GM23338 (cell line): ENCODE measurements at regions not wholly inside any gene's neighbourhood (a gene's known extent, or its start where the extent isn't known, plus 50 kb on each side); places are given as distances from the start of the nearest gene placed in this dataset.

ENCODE experiments used
- CREB1 ChIP-seq: fragments of 250-450 bp; sonication (Bioruptor Pico); IDR thresholded peaks from 2 replicates; pipeline ENCODE4 v1.5.0; 2020; ENCODE audit warnings: low read depth, mild to moderate bottlenecking, moderate library complexity
- ETS1 ChIP-seq: IDR thresholded peaks from 2 replicates; pipeline ENCODE4 v1.6.1; 2016; ENCODE audit warnings: antibody characterized with exemption
- EZH2 ChIP-seq: fragments of 200-600 bp; sonication (generic); IDR thresholded peaks from one replicate; pipeline ENCODE4 v1.8.0; 2017; ENCODE audit warnings: antibody characterized with exemption, mild to moderate bottlenecking, low read depth; ENCODE audit not compliant: unreplicated experiment
- EZH2phosphoT487 ChIP-seq: fragments of 200-600 bp; sonication (generic); IDR thresholded peaks from one replicate; pipeline ENCODE4 v1.8.1; 2018; ENCODE audit warnings: antibody characterized with exemption; ENCODE audit not compliant: unreplicated experiment
- JUNB ChIP-seq: IDR thresholded peaks from one replicate; pipeline ENCODE4 v1.6.1; 2016; ENCODE audit warnings: antibody characterized with exemption; ENCODE audit not compliant: unreplicated experiment
- NANOG ChIP-seq: IDR thresholded peaks from 2 replicates; pipeline ENCODE4 v1.6.1; 2016; ENCODE audit warnings: antibody characterized with exemption, borderline replicate concordance
- POLR2AphosphoS5 ChIP-seq: IDR thresholded peaks from 2 replicates; pipeline ENCODE4 v1.6.1; 2016; ENCODE audit warnings: antibody characterized with exemption, low read depth
- REST ChIP-seq: IDR thresholded peaks from one replicate; pipeline ENCODE4 v1.6.1; 2018; ENCODE audit warnings: antibody characterized with exemption; ENCODE audit not compliant: unreplicated experiment
- STAT1 ChIP-seq: IDR thresholded peaks from one replicate; pipeline ENCODE4 v1.6.1; 2016; ENCODE audit warnings: antibody characterized with exemption; ENCODE audit not compliant: unreplicated experiment
- ZNF114 ChIP-seq: fragments of 250-450 bp; sonication (Bioruptor Pico); IDR thresholded peaks from 2 replicates; pipeline ENCODE4 v1.5.0; 2020; ENCODE audit warnings: mild to moderate bottlenecking, moderate library complexity
- ZNF331 ChIP-seq: fragments of 250-450 bp; sonication (Bioruptor Pico); IDR thresholded peaks from 2 replicates; pipeline ENCODE4 v1.5.0; 2020; ENCODE audit warnings: low read depth, mild to moderate bottlenecking, moderate library complexity
- ZNF462 ChIP-seq: fragments of 250-450 bp; sonication (Bioruptor Pico); IDR thresholded peaks from 2 replicates; pipeline ENCODE4 v1.5.0; 2020; ENCODE audit warnings: mild to moderate bottlenecking, moderate library complexity
- TF ChIP-seq, protein P1 (sequence below), 2 experiments: fragments of 200-600 bp in 1 of 2; sonication (generic) in 1 of 2; conservative IDR thresholded peaks; 2 replicates each; pipeline versions ENCODE4 v1.5.1 to v1.6.1; 2016 to 2017; ENCODE audit warnings: antibody characterized with exemption in 2 of 2, low read depth in 2 of 2, mild to moderate bottlenecking in 2 of 2, moderate library complexity in 1 of 2

GRCh38 chr3:113353678-113354077 lies 87.6 kb downstream of the CFAP44 start:
- TF ChIP-seq, protein P1, sequence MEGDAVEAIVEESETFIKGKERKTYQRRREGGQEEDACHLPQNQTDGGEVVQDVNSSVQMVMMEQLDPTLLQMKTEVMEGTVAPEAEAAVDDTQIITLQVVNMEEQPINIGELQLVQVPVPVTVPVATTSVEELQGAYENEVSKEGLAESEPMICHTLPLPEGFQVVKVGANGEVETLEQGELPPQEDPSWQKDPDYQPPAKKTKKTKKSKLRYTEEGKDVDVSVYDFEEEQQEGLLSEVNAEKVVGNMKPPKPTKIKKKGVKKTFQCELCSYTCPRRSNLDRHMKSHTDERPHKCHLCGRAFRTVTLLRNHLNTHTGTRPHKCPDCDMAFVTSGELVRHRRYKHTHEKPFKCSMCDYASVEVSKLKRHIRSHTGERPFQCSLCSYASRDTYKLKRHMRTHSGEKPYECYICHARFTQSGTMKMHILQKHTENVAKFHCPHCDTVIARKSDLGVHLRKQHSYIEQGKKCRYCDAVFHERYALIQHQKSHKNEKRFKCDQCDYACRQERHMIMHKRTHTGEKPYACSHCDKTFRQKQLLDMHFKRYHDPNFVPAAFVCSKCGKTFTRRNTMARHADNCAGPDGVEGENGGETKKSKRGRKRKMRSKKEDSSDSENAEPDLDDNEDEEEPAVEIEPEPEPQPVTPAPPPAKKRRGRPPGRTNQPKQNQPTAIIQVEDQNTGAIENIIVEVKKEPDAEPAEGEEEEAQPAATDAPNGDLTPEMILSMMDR (conservative IDR thresholded peaks at IDR 0.05; ENCODE audit: low read depth in 2 of 2), result no peak
- TF ChIP-seq EZH2 (no peak), REST (no peak), EZH2phosphoT487 (no peak), ZNF114 (no peak), STAT1 (no peak), CREB1 (CRISPR knock-in tag) (no peak), JUNB (no peak), POLR2AphosphoS5 (no peak), ETS1 (no peak), ZNF331 (CRISPR knock-in tag) (no peak), NANOG (no peak), ZNF462 (no peak)
